LNCaP clone FGC (cell line): ENCODE measurements at regions not wholly inside any gene's neighbourhood (a gene's known extent, or its start where the extent isn't known, plus 50 kb on each side); places are given as distances from the start of the nearest gene placed in this dataset.
"Not testable (repeated sequence)": the region's sequence is repeated elsewhere in the genome, so short reads cannot be mapped to it uniquely, and the experiment has no call there.

ENCODE experiments used
- DNase-seq: peaks from one replicate; pipeline ENCODE4 v3.0.0-alpha.2; 2011; ENCODE audit warnings: low read depth
- H3K4me3 ChIP-seq: 2 replicates; pipeline ENCODE4 v1.5.1; 2011; ENCODE audit warnings: mild to moderate bottlenecking, low read depth, low read length, control low read depth
- TF ChIP-seq, protein P1 (sequence below): IDR thresholded peaks from 2 replicates; pipeline ENCODE4 v1.5.1; 2012; ENCODE audit warnings: mild to moderate bottlenecking; ENCODE audit not compliant: control insufficient read depth, insufficient read depth; ENCODE audit errors: extremely low read depth

DNA sequence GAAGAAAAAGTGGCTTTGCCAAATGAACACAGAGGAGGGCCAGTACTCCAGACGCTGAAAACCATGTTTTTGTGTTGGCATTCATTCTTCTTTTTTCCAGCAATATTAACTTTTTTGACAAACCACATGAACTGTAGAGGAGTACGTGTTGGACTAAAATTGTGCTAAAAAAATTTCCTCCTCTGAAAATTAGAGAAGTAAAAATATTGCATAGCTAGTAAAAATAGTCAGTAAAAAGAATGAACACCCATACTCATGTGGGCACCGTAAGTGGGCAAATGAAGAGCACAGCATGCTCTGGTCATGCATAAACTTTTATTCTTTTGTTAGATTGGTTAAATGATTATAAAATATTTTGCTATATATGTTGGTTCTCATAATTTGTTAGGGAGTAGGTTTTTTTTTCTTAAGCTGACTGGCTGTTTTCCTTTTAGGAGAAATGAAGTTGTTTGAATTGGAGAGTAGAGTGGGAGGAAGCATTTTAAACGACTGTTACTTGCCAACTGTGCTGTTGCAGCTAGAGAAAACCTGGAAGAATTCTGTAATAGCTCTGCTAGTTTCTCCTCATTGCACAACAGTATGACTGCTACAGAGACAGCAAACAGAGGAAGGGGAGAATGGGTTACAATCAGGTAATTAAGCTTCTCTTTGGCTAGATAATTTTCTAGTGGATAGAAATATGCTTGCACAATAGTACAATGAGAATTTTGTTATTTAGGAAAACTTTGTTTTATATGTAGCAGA, 222.4 kb downstream of the KCTD12 start:
- no peak overlapping the region for H3K4me3 ChIP-seq
- no peak for DNase-seq

DNA sequence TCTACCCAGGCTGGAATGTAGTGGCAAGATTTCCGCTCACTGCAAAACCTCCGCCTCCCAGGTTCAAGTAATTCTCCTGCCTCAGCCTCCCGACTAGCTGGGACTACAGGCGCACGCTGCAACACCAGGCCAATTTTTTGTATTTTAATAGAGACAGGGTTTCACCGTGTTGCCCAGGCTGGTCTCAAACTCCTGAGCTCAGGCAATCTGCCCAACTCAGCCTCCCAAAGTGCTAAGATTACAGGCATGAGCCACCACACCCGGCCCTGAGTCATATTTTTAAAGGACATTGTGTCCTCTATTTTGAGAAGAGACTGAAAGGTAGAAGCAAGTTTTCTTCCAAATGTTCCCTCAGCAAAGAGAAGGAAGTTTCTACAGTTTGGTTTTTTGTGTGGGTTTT, 227.1 kb downstream of the KCTD12 start:
- not testable (repeated sequence) for H3K4me3 ChIP-seq, DNase-seq

More for the DNA sequence above, 222.4 kb downstream of the KCTD12 start:
- TF ChIP-seq, protein P1, sequence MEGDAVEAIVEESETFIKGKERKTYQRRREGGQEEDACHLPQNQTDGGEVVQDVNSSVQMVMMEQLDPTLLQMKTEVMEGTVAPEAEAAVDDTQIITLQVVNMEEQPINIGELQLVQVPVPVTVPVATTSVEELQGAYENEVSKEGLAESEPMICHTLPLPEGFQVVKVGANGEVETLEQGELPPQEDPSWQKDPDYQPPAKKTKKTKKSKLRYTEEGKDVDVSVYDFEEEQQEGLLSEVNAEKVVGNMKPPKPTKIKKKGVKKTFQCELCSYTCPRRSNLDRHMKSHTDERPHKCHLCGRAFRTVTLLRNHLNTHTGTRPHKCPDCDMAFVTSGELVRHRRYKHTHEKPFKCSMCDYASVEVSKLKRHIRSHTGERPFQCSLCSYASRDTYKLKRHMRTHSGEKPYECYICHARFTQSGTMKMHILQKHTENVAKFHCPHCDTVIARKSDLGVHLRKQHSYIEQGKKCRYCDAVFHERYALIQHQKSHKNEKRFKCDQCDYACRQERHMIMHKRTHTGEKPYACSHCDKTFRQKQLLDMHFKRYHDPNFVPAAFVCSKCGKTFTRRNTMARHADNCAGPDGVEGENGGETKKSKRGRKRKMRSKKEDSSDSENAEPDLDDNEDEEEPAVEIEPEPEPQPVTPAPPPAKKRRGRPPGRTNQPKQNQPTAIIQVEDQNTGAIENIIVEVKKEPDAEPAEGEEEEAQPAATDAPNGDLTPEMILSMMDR = no peak

DNA sequence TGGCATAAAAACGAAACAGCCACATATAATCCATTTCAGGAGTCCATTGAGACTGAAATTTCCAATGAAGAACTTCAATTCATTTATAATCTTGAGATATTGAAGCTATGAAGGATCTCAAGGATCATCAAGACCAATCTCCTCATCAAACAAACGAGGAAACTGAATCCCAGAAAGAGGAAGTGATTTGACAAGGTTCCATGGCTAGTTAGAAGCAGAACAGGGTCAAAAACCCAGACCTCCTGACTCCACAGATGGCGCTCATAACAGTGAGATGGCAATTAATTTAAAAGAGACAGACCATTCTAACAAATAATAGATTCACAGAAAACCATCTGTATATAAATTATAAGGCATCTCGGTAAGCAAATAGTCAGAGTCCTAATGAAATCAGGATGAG, 229.7 kb downstream of the KCTD12 start:
- DNase-seq = no peak
- no peak overlapping the region for H3K4me3 ChIP-seq
- TF ChIP-seq, protein P1 = no peak

DNA sequence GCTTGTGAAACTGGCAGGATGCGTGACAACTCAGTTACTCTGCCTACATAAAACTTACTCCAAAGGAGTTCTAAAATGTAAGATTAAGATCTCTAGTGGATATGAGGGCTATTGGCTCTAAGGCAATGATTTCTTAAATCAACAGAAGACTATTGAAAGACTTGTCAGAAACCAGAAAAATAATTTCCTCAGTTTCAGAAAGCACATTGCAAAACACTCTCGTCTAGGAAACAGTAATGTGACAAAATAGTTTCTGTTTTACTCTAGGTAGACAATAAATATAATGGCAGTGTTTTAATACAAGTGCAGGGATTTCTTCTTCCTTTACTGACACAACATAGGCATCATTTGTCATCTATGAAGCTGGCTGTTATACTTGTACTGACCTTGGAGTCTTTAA, 230.1 kb downstream of the KCTD12 start:
- DNase-seq = no peak
- TF ChIP-seq, protein P1 = no peak
- H3K4me3 ChIP-seq = no peak overlapping the region

DNA sequence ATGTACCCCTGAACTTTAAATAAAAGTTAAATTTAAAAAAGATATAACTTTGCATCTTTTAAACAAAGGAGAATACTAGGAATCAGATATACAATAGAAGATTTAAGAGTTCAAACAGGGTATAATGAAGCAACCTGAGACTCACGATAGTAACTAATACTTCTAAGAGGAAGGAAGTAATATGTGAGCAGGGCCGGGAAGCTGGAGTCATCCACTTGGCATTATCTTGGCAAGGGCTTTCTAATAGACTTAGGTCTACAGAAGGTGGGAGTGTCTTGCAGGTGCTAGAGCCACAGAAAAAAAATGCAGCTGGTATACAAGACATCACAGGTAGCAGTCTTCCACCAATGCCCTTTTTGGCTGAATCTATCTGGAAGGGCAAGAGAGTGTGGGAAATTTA, 231.9 kb downstream of the KCTD12 start:
- TF ChIP-seq, protein P1 = no peak
- H3K4me3 ChIP-seq = no peak overlapping the region
- DNase-seq = no peak

DNA sequence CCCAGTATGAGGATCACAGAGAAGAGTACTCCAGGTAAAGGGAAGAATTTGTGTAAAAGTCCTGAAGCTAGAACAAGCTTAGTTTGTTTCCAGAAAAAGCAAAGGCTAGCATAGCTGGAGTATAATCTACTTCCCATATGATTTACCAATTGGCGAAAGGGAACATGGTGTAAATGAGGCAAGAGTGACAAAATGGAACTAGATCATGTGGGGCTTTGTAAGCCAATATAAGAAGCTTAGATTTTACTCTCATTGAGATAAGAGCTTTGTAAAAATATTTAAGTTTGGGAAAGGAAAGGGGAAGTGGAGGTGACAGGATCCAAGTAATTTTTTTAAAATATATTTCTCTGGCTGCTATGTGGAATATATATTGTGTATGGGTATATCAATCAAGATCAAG, 234.9 kb downstream of the KCTD12 start:
- DNase-seq = no peak
- no peak overlapping the region for H3K4me3 ChIP-seq
- TF ChIP-seq, protein P1 = no peak

DNA sequence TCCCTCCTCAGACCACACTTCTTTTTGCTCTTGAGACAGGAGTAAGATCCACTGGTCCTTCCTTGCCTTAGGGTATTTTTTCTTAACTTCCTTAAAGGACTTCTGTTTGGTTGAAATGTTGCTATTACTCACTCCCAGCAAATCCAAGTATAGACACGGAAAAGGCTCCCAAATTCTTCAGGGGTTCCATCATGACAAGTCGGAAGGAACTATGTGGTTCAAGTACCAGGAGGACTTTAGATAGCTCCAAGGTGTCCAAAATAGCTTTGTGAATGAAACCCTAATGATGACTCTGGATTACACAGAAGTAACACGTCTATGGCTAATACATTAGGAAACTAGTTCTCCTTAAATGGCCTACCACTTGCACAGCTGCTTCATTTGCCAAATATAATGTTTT, 238.7 kb downstream of the KCTD12 start:
- DNase-seq = no peak
- TF ChIP-seq, protein P1 = no peak
- H3K4me3 ChIP-seq = no peak overlapping the region

DNA sequence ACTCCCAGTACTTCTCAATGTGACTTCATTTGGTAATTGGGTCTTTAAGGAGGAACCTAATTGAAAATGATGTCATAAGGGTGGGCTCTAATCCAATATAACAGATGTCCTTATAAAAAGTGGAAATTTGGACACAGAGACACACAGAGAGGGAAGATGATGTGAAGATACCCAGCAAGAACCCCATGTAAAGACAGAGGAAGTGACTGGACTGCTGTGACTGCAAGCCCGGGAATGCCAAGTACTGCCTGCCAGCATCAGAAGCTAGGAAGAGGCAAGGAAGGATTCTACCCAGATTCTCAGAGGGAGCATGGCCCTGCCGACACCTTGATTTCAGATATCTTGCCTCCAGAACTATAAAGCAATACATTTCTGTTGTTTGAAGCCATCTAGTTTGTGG, 239.3 kb downstream of the KCTD12 start:
- H3K4me3 ChIP-seq = no peak overlapping the region
- TF ChIP-seq, protein P1 = no peak
- no peak for DNase-seq
